K562 (cell line): ENCODE measurements at regions not wholly inside any gene's neighbourhood (a gene's known extent, or its start where the extent isn't known, plus 50 kb on each side); places are given as distances from the start of the nearest gene placed in this dataset.

ENCODE experiments used
- ATAC-seq: fragments of 200-7000 bp; cut with Tn5 transposase; 3 replicates; pipeline ENCODE4 v1.9.1; 2020; ENCODE audit warnings: moderate library complexity
- BruUV-seq: library from RNA; stranded (reverse); fragments of 400-500 nt; replicated peaks from 2 replicates; lab custom pipeline; 2021; lab: Mats Ljungman, UMichigan
- CTCF ChIA-PET: fragments of 300-600 bp; formaldehyde crosslinking; extraction: SDS; loops from one replicate; lab custom pipeline; 2021; ENCODE audit warnings: low intra/inter-chr PET ratio; lab: Yijun Ruan, JAX
- POLR2A ChIA-PET: fragments of 300-600, 350-650 bp; sonication (Branson Sonifier 250); formaldehyde crosslinking; extraction: SDS; loops from one replicate; lab custom pipeline; 2021; ENCODE audit warnings: antibody characterized with exemption, inconsistent platforms; lab: Yijun Ruan, JAX
- DNase-seq, 4 experiments: peaks; one replicate each; pipeline versions ENCODE4 v3.0.0 to v3.0.0-alpha.2; 2011 to 2018; ENCODE audit warnings: low spot score in 3 of 4, mixed read lengths in 3 of 4; ENCODE audit errors: extremely low read depth in 1 of 4
- FAIRE-seq: peaks from 2 replicates; lab custom pipeline; 2011; peaks lifted over from hg19 to GRCh38; lab: Jason Lieb, UNC
- H2AFZ ChIP-seq: 2 replicates; pipeline ENCODE4 v1.6.0; 2011; ENCODE audit warnings: low read depth, low read length, control low read depth, inconsistent platforms
- H3K27ac ChIP-seq: fragments of 200-600 bp; 3 replicates; pipeline ENCODE4 v1.8.0; 2011; ENCODE audit warnings: low read depth, mild to moderate bottlenecking, control low read depth, inconsistent platforms, low read length, moderate library complexity, mixed read lengths; ENCODE audit errors: extremely low read depth
- H3K27me3 ChIP-seq, 2 experiments: fragments of 300-600 bp in 1 of 2; 2 replicates in 1 of 2; 3 replicates in 1 of 2; pipeline versions ENCODE4 v1.6.0 to v1.8.0; 2011; ENCODE audit warnings: inconsistent platforms in 2 of 2, low read length in 2 of 2, mild to moderate bottlenecking in 1 of 2, mixed read lengths in 1 of 2, moderate library complexity in 1 of 2; ENCODE audit not compliant: control insufficient read depth in 2 of 2, insufficient read depth in 2 of 2
- H3K36me3 ChIP-seq: fragments of 300-600 bp; 3 replicates; pipeline ENCODE4 v1.8.0; 2011; ENCODE audit warnings: mild to moderate bottlenecking, low read length, inconsistent platforms; ENCODE audit not compliant: control insufficient read depth, insufficient read depth
- H3K4me1 ChIP-seq, 2 experiments: fragments of 200-600 bp in 1 of 2; replicated peaks in 1 of 2; 2 replicates in 1 of 2; 3 replicates in 1 of 2; pipeline versions ENCODE4 v1.5.1 to v1.8.0; 2011; ENCODE audit warnings: inconsistent platforms in 2 of 2, low read length in 2 of 2, mild to moderate bottlenecking in 1 of 2, mixed read lengths in 1 of 2, moderate library complexity in 1 of 2; ENCODE audit not compliant: control insufficient read depth in 2 of 2, insufficient read depth in 2 of 2
- H3K4me2 ChIP-seq: 2 replicates; pipeline ENCODE4 v1.6.1; 2011; ENCODE audit warnings: low read length, control low read depth, inconsistent platforms, mixed read lengths; ENCODE audit not compliant: insufficient read depth
- H3K4me3 ChIP-seq: fragments of 200-600 bp; sonication (generic), shearing (Covaris generic); 2 replicates; pipeline ENCODE4 v1.5.1; 2016; ENCODE audit warnings: control low read depth, inconsistent platforms
- H3K79me2 ChIP-seq: fragments of 200-600 bp; 3 replicates; pipeline ENCODE4 v1.8.0; 2011; ENCODE audit warnings: low read length, inconsistent platforms; ENCODE audit not compliant: control insufficient read depth, insufficient read depth
- H3K9ac ChIP-seq, 2 experiments: 2 replicates each; pipeline versions ENCODE4 v1.6.0 to v1.6.1; 2011; ENCODE audit warnings: low read depth in 2 of 2, low read length in 2 of 2, control low read depth in 1 of 2, inconsistent platforms in 1 of 2, mild to moderate bottlenecking in 1 of 2, mixed read lengths in 1 of 2; ENCODE audit not compliant: insufficient read depth in 1 of 2
- H3K9me1 ChIP-seq: one replicate; pipeline ENCODE4 v1.6.0; 2011; ENCODE audit warnings: inconsistent platforms, mild to moderate bottlenecking, low read length, moderate library complexity; ENCODE audit not compliant: control insufficient read depth, insufficient read depth
- H3K9me3 ChIP-seq: replicated peaks from 2 replicates; pipeline ENCODE4 v1.5.1; 2011; ENCODE audit warnings: low read depth, low read length, inconsistent platforms; ENCODE audit not compliant: control insufficient read depth, insufficient read depth
- H4K20me1 ChIP-seq: replicated peaks from 2 replicates; pipeline ENCODE4 v1.6.1; 2011; ENCODE audit warnings: low read length, inconsistent platforms, mixed read lengths; ENCODE audit not compliant: control insufficient read depth, insufficient read depth
- AFF4 ChIP-seq: sonication (generic); formaldehyde crosslinking; IDR thresholded peaks from 2 replicates; pipeline ENCODE4 v1.8.0; 2023; ENCODE audit warnings: mild to moderate bottlenecking, missing genetic modification reagents
- ATF7 ChIP-seq: fragments of 450-650 bp; IDR thresholded peaks from 2 replicates; pipeline ENCODE4 v1.7.1; 2014; ENCODE audit warnings: mild to moderate bottlenecking, moderate library complexity
- DDX20 ChIP-seq: fragments of 450-650 bp; IDR thresholded peaks from 2 replicates; pipeline ENCODE4 v1.6.1; 2016; ENCODE audit warnings: missing genetic modification characterization, low read depth, mild to moderate bottlenecking, missing compliant biosample characterization, moderate library complexity
- DIDO1 ChIP-seq: fragments of 450-650 bp; IDR thresholded peaks from 2 replicates; pipeline ENCODE4 v1.6.1; 2016; ENCODE audit warnings: low read depth, missing biosample characterization, missing genetic modification characterization
- GTF2E2 ChIP-seq: fragments of 200-800 bp; sonication (Bioruptor generic); IDR thresholded peaks from 2 replicates; pipeline ENCODE4 v1.6.1; 2016; ENCODE audit warnings: missing genetic modification characterization, missing compliant biosample characterization
- HDGF ChIP-seq: fragments of 450-650 bp; IDR thresholded peaks from 2 replicates; pipeline ENCODE4 v1.6.1; 2016
- PHB2 ChIP-seq: fragments of 450-650 bp; IDR thresholded peaks from 2 replicates; pipeline ENCODE4 v1.6.1; 2017; ENCODE audit warnings: low read depth
- SMAD1 ChIP-seq: fragments of 150-350 bp; IDR thresholded peaks from 2 replicates; pipeline ENCODE4 v1.6.1; 2014; ENCODE audit warnings: low read length, low read depth; ENCODE audit not compliant: partially characterized antibody
- UBTF ChIP-seq, 2 experiments: IDR thresholded peaks; 2 replicates each; pipeline ENCODE4 v1.6.1; 2012; ENCODE audit warnings: improper control_type of control experiment in 2 of 2, low read depth in 2 of 2, low read length in 2 of 2, borderline replicate concordance in 1 of 2
- ZNF311 ChIP-seq: fragments of 250-450 bp; sonication (Bioruptor Pico); IDR thresholded peaks from 2 replicates; pipeline ENCODE4 v1.4.0; 2020; ENCODE audit warnings: mild to moderate bottlenecking, moderate library complexity
- ZNF696 ChIP-seq: fragments of 250-450 bp; sonication (Bioruptor Pico); conservative IDR thresholded peaks from 2 replicates; pipeline ENCODE4 v1.4.0; 2020; ENCODE audit warnings: mild to moderate bottlenecking, moderate library complexity
- WGBS: fragments of 100-300 bp; shearing (Covaris generic); methylation state at CpG from one replicate; pipeline ENCODE4 v1.1.6; 2016; ENCODE audit warnings: low coverage, mixed read lengths; ENCODE audit not compliant: insufficient coverage; ENCODE audit errors: missing lambda C conversion rate; 5-methylcytosine and 5-hydroxymethylcytosine counted together
- in situ Hi-C: fragments of 300-500 bp; cut with MboI; formaldehyde crosslinking; loops from 4 replicates; pipeline ENCODE4 v1.15.0; 2018; ENCODE audit warnings: inconsistent platforms, mixed read lengths
- intact Hi-C: fragments of 100-400 bp; cut with micrococcal nuclease; formaldehyde crosslinking; loops from 2 replicates; pipeline ENCODE4 v1.14.2; 2022

- TF ChIP-seq PHB2 (no peak), ZNF311 (CRISPR knock-in tag) (no peak), SMAD1 (no peak), GTF2E2 (no peak)
Observed at GRCh38 chr7:41445946-41446345, 256.9 kb downstream of the INHBA start (continued).

- Histone ChIP-seq H2AFZ (no peak overlapping the region), H3K27ac (no peak overlapping the region), H3K79me2 (no peaks in the 10 kb centered on the region), H3K4me3 (no peak overlapping the region), H3K9me1 (no peaks in the 10 kb centered on the region), H3K36me3 (no peaks in the 10 kb centered on the region), H3K9me3 (no peaks in the 10 kb centered on the region; the same call in 1 of the 2 replicates), H3K27me3 (no peaks in the 10 kb centered on the region), H3K4me1 (no peaks in the 10 kb centered on the region), H3K4me2 (no peak overlapping the region), H4K20me1 (no peaks in the 10 kb centered on the region), H3K9ac (no peak overlapping the region)
- TF ChIP-seq ATF7 (no peak), UBTF (IDR thresholded peaks at IDR 0.05; ENCODE audit: borderline replicate concordance in 1 of 2, low read depth in 2 of 2, low read length in 2 of 2) (no peak), AFF4 (CRISPR knock-in tag) (no peak), ZNF696 (CRISPR knock-in tag) (no peak), HDGF (no peak), DIDO1 (no peak), DDX20 (no peak)
- BruUV-seq: no TSS peak
- no peak for FAIRE-seq
- POLR2A ChIA-PET: no interaction called here
- WGBS: 0% methylated on average over 1 of the region's 1 CpG
- DNase-seq: no peak
- ATAC-seq: no peak
- intact Hi-C loops (no loop called here), in situ Hi-C loops (no loop called here)
- CTCF ChIA-PET: no interaction called here
Observed at GRCh38 chr7:41445432-41445831, 257.5 kb downstream of the INHBA start.
